ENCODE measurements at regions not wholly inside any gene's neighbourhood (a gene's known extent, or its start where the extent isn't known, plus 50 kb on each side); places are given as distances from the start of the nearest gene placed in this dataset.

- TF ChIP-seq, protein P1, sequence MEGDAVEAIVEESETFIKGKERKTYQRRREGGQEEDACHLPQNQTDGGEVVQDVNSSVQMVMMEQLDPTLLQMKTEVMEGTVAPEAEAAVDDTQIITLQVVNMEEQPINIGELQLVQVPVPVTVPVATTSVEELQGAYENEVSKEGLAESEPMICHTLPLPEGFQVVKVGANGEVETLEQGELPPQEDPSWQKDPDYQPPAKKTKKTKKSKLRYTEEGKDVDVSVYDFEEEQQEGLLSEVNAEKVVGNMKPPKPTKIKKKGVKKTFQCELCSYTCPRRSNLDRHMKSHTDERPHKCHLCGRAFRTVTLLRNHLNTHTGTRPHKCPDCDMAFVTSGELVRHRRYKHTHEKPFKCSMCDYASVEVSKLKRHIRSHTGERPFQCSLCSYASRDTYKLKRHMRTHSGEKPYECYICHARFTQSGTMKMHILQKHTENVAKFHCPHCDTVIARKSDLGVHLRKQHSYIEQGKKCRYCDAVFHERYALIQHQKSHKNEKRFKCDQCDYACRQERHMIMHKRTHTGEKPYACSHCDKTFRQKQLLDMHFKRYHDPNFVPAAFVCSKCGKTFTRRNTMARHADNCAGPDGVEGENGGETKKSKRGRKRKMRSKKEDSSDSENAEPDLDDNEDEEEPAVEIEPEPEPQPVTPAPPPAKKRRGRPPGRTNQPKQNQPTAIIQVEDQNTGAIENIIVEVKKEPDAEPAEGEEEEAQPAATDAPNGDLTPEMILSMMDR (IDR thresholded peaks at IDR 0.05; ENCODE audit: low read depth, low read length, poor library complexity, severe bottlenecking) = no peak
- TF ChIP-seq EZH2phosphoT487 (IDR thresholded peaks at IDR 0.05; ENCODE audit: borderline replicate concordance, low read length) = no peak
Observed at GRCh38 chr7:119196183-119196582, 971.7 kb downstream of the ANKRD7 start.

Measured in DOHH2 (cell line).